Kidney epithelial cell (primary cell): ENCODE measurements at regions not wholly inside any gene's neighbourhood (a gene's known extent, or its start where the extent isn't known, plus 50 kb on each side); places are given as distances from the start of the nearest gene placed in this dataset.

Experiments used
- DNase-seq: peaks from one replicate; pipeline ENCODE4 v3.0.0-alpha.2; 2010; ENCODE audit warnings: low read depth
- H3K27me3 ChIP-seq: 2 replicates; pipeline ENCODE4 v1.6.0; 2011; ENCODE audit warnings: low read length; ENCODE audit not compliant: control insufficient read depth, insufficient read depth
- H3K36me3 ChIP-seq: 2 replicates; pipeline ENCODE4 v1.5.1; 2011; ENCODE audit warnings: low read length; ENCODE audit not compliant: control insufficient read depth, insufficient read depth
- H3K4me3 ChIP-seq: 2 replicates; pipeline ENCODE4 v1.5.1; 2011; ENCODE audit warnings: low read depth, mild to moderate bottlenecking, control low read depth, low read length
- CTCF ChIP-seq: IDR thresholded peaks from 2 replicates; pipeline ENCODE4 v1.5.1; 2011; ENCODE audit warnings: mild to moderate bottlenecking, moderate library complexity, low read length, control low read depth, inconsistent platforms; ENCODE audit not compliant: insufficient read depth, poor library complexity, severe bottlenecking

GRCh38 chr15:45892182-45892581 lies 257.4 kb downstream of the SQOR start:
- Histone ChIP-seq H3K4me3 (no peak overlapping the region), H3K36me3 (no peaks in the 10 kb centered on the region), H3K27me3 (no peaks in the 10 kb centered on the region)
- TF ChIP-seq CTCF = no peak
- DNase-seq = no peak

DNA sequence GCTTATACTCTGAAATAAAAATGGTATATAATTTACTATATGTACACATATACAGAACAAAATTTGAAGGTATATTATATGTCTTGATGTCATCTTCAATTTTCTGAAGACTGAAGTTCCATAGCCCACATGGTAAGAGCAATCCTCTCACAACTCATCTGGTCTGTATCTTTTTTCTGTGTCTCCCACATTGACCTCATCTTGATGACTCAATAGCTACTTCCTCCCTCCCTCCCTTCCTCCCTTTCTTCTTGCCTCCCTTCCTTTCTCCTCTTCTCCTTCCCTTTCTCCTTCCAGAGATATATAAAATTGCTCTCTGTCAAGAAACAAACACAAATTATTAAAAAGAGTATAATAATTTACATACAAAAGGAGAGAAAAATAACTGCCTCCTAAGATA lies 268.5 kb downstream of the SQOR start:
- peak; percentile 9 for DNase-seq
- no peaks in the 10 kb centered on the region for H3K27me3 ChIP-seq
- no peak overlapping the region for H3K4me3 ChIP-seq
- TF ChIP-seq CTCF = no peak
- no peaks in the 10 kb centered on the region for H3K36me3 ChIP-seq

GRCh38 chr15:45904019-45904418 lies 269.2 kb downstream of the SQOR start:
- Histone ChIP-seq H3K27me3 (no peaks in the 10 kb centered on the region), H3K36me3 (no peaks in the 10 kb centered on the region), H3K4me3 (no peak overlapping the region)
- TF ChIP-seq CTCF = no peak
- no peak for DNase-seq

GRCh38 chr15:45906230-45906629 lies 271.4 kb downstream of the SQOR start:
- TF ChIP-seq CTCF = no peak

DNA sequence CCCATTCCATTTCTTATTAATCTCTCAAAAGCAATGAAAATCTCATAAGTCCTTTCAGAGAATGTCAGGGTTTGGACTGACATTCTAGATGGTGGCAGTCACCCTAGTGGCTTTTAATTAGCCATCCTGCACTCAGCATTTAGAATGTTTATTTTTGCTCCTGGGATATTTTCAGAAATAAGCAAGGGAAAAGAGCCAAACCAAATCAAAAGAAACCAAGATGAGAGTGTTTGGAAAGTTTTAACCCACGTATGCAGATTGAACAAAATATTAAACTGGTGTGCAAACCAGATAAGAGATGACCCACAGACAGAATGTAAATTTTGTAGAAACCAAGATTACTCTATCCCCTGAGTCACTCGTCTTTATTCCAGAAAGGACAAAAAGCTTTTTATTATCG lies 275.8 kb downstream of the SQOR start:
- no peaks in the 10 kb centered on the region for H3K27me3 ChIP-seq
- H3K36me3 ChIP-seq = no peaks in the 10 kb centered on the region
- H3K4me3 ChIP-seq = no peak overlapping the region
- DNase-seq = no peak
- no peak for TF ChIP-seq CTCF

More at GRCh38 chr15:45906230-45906629, 271.4 kb downstream of the SQOR start:
- no peak for DNase-seq
- H3K4me3 ChIP-seq = no peak overlapping the region
- no peaks in the 10 kb centered on the region for H3K36me3 ChIP-seq
- H3K27me3 ChIP-seq = no peaks in the 10 kb centered on the region

DNA sequence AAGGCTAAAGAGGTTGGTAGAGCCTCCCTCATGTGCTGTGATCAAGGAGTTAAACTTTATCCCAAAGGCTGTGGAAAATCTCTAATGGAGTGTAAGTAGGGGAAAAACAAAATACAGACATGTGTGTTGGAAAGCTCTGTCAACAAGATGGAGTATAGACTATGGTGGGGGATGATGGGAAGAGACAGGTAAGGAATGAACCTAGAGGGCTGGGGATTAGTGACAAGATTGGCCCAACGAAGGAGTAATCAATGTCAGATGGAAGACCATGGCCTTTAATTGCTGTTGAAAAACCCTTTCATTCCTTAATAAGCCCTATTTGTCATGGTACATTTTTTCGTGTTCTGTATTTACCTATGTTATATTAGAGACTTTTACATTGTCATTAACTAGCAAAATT lies 278.6 kb downstream of the SQOR start:
- TF ChIP-seq CTCF = no peak
- DNase-seq = no peak
- H3K36me3 ChIP-seq = no peaks in the 10 kb centered on the region

More for the DNA sequence above, 278.6 kb downstream of the SQOR start:
- Histone ChIP-seq H3K4me3 (no peak overlapping the region), H3K27me3 (no peaks in the 10 kb centered on the region)
